ENCODE measurements at regions not wholly inside any gene's neighbourhood (a gene's known extent, or its start where the extent isn't known, plus 50 kb on each side); places are given as distances from the start of the nearest gene placed in this dataset.
A peak's percentile ranks its signal among the peaks of the same experiment; 100 is the strongest.

DNA sequence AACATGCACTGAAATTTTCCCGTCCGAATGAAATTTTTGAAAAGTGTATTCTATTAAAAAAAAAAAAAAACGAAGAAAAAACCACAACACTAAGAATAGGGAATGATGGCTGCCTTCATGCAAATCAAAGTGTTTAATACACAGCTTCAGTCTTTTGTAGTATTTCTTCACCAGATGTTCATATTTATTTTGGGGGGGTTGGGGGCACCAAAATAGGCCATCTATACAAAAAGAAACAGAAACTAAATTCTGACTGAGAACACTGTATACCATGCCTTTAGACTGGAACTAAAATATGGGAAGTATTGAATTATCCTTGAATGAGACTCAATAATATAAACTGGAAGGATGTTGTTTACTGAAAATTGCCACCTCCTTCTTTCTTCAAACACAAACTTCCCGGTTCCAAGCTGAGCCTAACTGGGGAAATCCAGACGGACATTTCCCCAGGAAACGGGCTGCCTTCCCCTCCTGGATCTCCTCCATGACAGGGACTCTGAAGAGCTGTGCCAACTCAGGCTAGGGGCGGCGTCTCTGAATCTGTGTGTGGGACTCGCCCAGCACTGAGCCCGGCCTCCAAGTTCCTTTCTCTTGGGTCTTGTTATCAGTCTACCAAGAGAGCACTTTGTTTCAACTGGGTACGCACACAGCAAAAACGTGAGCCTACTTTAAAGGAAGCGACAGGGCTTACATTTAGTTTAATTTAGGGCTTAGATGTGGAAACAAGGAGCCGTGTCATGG, 511.3 kb upstream of the ADAMTS16 start:
- no peak for DNase-seq
- peak overlapping the region in 1 of 3 experiments; percentile 86; a peak in 1 of 7 replicates for H3K27ac Mint-ChIP-seq
- no peak overlapping the region for H3K4ac ChIP-seq (ENCODE audit: low read depth, low read length)
- H3K79me2 ChIP-seq (ENCODE audit: insufficient read depth, low read length), result no peaks in the 10 kb centered on the region
- WGBS (ENCODE audit: extremely low coverage, insufficient read length, low lambda C conversion rate), result no CpG with 5 or more reads among the region's 14 CpGs
- no peak overlapping the region for H3T11ph ChIP-seq (ENCODE audit: low read length)
- no peak overlapping the region for H3K56ac ChIP-seq (ENCODE audit: insufficient read length, low read depth, low read length)
- H3K23me2 ChIP-seq (ENCODE audit: insufficient read length, low read depth, low read length, poor library complexity, severe bottlenecking), result no peaks in the 10 kb centered on the region
- no peak overlapping the region for H3K9ac ChIP-seq (ENCODE audit: extremely low read depth, insufficient read length, low read length)
- no peaks in the 10 kb centered on the region for H3K27me3 ChIP-seq (ENCODE audit: insufficient read depth, low read length)
- no peak overlapping the region for H3K4me2 ChIP-seq (ENCODE audit: insufficient read depth, insufficient read length, low read length)
- no peak overlapping the region for H4K91ac ChIP-seq (ENCODE audit: insufficient read length, low read depth, low read length)
- no peak overlapping the region for H3K18ac ChIP-seq (ENCODE audit: insufficient read length, low read depth, low read length)
- no peaks in the 10 kb centered on the region for H3K79me1 ChIP-seq (ENCODE audit: insufficient read depth, low read depth, low read length, poor library complexity, severe bottlenecking)
- H2BK120ac ChIP-seq (ENCODE audit: low read depth, low read length, poor library complexity, severe bottlenecking), result no peak overlapping the region
- H2BK5ac ChIP-seq (ENCODE audit: insufficient read length, low read length), result no peak overlapping the region
- no peaks in the 10 kb centered on the region; the same call in 1 of the 2 replicates for H3K27me3 Mint-ChIP-seq (ENCODE audit: low read depth)
- no peak overlapping the region for H3K14ac ChIP-seq (ENCODE audit: insufficient read depth, low read length)
- H4K20me1 ChIP-seq (ENCODE audit: control insufficient read depth, insufficient read depth, insufficient read length), result no peaks in the 10 kb centered on the region
- TF ChIP-seq, protein P1, sequence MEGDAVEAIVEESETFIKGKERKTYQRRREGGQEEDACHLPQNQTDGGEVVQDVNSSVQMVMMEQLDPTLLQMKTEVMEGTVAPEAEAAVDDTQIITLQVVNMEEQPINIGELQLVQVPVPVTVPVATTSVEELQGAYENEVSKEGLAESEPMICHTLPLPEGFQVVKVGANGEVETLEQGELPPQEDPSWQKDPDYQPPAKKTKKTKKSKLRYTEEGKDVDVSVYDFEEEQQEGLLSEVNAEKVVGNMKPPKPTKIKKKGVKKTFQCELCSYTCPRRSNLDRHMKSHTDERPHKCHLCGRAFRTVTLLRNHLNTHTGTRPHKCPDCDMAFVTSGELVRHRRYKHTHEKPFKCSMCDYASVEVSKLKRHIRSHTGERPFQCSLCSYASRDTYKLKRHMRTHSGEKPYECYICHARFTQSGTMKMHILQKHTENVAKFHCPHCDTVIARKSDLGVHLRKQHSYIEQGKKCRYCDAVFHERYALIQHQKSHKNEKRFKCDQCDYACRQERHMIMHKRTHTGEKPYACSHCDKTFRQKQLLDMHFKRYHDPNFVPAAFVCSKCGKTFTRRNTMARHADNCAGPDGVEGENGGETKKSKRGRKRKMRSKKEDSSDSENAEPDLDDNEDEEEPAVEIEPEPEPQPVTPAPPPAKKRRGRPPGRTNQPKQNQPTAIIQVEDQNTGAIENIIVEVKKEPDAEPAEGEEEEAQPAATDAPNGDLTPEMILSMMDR (conservative IDR thresholded peaks at IDR 0.05), result no peak
- no peak overlapping the region for H2AFZ ChIP-seq (ENCODE audit: low read length)
- peaks cover 3 to 8% of the 10 kb centered on the region in 2 experiments; a peak in 3 of 4 replicates for H3K4me1 Mint-ChIP-seq
- no peaks in the 10 kb centered on the region for H3K4me1 ChIP-seq (ENCODE audit: insufficient read depth, low read length)
- H2BK15ac ChIP-seq (ENCODE audit: low read depth, low read length), result no peak overlapping the region
- no peak overlapping the region for H3K4me3 Mint-ChIP-seq
- no peak overlapping the region for H4K8ac ChIP-seq (replicated peaks; ENCODE audit: insufficient read length, low read depth, low read length)
- no peak overlapping the region for H4K5ac ChIP-seq (ENCODE audit: insufficient read length, low read depth, low read length)
- no peak overlapping the region for H2BK12ac ChIP-seq (ENCODE audit: insufficient read length, low read depth, low read length)
- H3K9me3 ChIP-seq (ENCODE audit: control insufficient read depth, low read depth, low read length), result no peaks in the 10 kb centered on the region
- H3K23ac ChIP-seq (ENCODE audit: insufficient read length, low read depth, low read length), result no peak overlapping the region
- H2AK5ac ChIP-seq (ENCODE audit: insufficient read length, low read length), result no peak overlapping the region
- peaks cover 2 to 7% of the 10 kb centered on the region in 2 experiments; a peak in 4 of 5 replicates for H3K9me3 Mint-ChIP-seq
- no peak overlapping the region for H2BK20ac ChIP-seq (ENCODE audit: low read depth, low read length, poor library complexity, severe bottlenecking)
- H3K27ac ChIP-seq (ENCODE audit: insufficient read length, low read depth, low read length), result no peak overlapping the region
- no peaks in the 10 kb centered on the region; a peak in 1 of 7 replicates for H3K36me3 Mint-ChIP-seq (ENCODE audit: insufficient read depth in 1 of 3, low read depth in 3 of 3)

Measured in H9 (cell line).